AG09319 (cell line): ENCODE measurements at regions not wholly inside any gene's neighbourhood (a gene's known extent, or its start where the extent isn't known, plus 50 kb on each side); places are given as distances from the start of the nearest gene placed in this dataset.

ENCODE experiments used
- DNase-seq: peaks from one replicate; pipeline ENCODE4 v3.0.0-alpha.2; 2010; ENCODE audit warnings: low read depth; ENCODE audit errors: extremely low read depth
- TF ChIP-seq, protein P1 (sequence below): IDR thresholded peaks from 2 replicates; pipeline ENCODE4 v1.5.1; 2011; ENCODE audit warnings: low read depth, mild to moderate bottlenecking, inconsistent platforms, low read length, moderate library complexity

DNA sequence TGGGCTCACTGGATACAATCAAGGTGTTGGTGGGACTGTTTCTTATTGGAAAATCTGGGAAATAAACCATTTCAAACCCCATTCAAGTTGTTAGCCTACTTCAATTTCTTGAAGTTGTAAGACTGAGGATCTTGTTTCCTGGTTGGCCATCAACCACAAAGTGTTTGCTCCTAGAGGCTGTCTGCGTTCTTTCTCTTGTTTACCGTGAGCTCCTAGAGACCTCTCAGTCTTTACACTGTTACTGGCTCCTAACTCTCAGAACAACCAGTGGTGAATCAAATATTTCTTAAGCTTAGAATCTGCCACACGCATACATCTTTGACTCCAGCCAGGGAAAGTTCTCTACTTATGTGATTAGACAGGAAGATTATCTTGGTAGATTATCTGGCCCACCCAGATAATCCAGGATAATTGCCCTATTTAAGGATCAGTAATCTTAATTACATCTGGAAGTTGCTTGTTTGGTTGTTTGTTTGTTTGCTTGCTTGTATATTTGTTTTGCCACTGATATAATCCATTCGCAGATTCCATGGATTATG, 798.7 kb downstream of the IPMK start:
- no peak for DNase-seq
- TF ChIP-seq, protein P1, sequence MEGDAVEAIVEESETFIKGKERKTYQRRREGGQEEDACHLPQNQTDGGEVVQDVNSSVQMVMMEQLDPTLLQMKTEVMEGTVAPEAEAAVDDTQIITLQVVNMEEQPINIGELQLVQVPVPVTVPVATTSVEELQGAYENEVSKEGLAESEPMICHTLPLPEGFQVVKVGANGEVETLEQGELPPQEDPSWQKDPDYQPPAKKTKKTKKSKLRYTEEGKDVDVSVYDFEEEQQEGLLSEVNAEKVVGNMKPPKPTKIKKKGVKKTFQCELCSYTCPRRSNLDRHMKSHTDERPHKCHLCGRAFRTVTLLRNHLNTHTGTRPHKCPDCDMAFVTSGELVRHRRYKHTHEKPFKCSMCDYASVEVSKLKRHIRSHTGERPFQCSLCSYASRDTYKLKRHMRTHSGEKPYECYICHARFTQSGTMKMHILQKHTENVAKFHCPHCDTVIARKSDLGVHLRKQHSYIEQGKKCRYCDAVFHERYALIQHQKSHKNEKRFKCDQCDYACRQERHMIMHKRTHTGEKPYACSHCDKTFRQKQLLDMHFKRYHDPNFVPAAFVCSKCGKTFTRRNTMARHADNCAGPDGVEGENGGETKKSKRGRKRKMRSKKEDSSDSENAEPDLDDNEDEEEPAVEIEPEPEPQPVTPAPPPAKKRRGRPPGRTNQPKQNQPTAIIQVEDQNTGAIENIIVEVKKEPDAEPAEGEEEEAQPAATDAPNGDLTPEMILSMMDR: no peak

DNA sequence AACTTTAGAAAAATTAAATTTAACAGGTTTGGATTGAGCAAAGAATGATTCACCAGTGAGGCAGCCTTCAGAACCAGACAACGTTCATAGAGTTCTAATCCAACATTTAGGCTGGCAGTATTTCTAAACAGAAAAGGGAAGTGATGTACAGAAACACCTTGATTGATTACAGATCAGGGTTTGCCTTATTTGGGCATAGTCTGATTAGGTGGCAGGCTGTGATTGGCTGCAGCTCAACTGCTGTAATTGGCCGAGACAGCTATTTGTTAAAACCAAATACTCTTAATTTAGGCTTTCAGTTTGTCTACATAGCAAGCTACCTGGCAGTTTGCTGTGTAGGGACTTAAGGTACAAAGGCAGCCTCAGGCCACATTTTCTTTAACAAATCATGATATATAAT, 802.5 kb downstream of the IPMK start:
- TF ChIP-seq, protein P1: no peak
- DNase-seq: no peak

DNA sequence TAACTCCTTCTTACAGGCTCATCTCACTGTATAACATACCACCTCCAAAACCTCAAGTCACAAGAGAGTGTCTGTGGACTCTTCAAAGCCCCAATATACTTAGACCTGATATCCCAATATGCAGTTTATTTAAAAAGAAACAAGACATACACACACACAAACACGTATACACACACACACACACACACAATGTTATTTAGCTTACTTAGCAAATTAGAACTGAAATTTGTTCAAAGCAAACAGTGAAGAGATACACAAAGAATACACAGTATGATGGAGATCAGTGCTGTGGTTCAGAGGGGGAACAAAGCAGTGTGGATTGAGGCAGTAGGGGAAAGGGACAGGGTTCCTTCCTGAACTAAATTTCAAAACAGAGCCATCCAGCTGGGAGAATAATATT, 807.2 kb downstream of the IPMK start:
- DNase-seq: no peak
- TF ChIP-seq, protein P1: no peak

DNA sequence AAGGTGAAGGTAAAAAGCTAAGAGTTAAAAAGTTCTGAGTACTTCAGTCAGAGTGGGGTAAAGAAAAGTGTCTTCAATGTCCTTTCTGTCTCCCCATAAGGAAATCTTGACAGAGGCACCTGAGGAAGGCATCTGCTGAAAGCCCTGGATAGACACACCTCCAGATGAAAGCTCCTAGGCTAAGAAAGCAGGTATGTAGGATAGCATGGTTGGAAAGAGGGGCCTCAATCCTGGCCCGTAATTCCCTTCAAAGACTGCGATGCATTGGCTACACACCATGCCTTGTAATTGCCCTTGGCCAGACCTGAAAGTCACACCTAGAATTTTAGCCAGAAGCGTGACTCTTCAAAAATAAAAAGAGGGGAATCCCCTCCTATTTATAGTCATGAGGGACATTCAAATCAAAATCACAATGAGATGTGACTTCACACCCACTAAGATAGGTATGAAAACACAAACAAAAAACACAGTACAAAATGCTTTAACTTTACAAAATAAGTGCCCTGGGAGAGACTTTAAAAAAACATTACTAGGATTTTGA, 809.7 kb downstream of the IPMK start:
- TF ChIP-seq, protein P1: no peak
- DNase-seq: no peak

DNA sequence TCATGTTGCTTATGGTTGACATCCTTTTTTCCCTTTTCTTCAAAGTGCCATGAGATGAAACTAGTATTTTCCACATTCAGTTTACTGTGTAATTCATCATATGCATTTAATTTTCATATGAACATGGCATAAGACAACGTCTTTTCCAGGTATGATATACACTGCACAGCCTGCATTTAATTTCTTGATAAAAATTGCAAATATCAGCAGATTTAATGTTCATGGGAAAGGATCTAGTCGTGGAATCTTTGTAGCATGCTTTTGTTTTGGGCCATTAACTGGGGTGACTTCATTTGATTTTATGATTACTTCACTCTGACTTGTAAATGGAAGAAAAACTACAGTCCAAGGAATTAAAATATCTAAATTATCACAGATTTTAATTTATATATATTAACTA, 837.3 kb downstream of the IPMK start:
- TF ChIP-seq, protein P1: no peak
- DNase-seq: no peak

DNA sequence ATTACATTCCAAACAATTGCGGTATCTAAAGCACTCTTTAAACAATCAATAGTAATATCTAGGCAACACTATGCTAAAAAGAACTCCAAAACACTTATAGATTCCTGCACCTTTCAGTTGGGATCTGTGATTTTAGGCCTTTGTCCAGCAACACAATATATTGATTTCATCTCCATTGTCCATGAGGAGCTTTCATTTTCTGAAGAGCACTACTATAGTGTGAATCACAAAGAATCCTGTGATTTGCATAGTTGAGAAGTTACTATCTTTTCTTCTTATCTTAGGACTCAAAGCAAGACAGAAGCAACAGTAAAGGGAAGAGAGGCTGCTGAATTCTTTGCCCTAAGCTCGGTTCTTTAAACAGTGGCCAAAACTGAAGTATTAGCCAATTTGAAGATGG, 846.8 kb downstream of the IPMK start:
- TF ChIP-seq, protein P1: no peak
- no peak for DNase-seq

DNA sequence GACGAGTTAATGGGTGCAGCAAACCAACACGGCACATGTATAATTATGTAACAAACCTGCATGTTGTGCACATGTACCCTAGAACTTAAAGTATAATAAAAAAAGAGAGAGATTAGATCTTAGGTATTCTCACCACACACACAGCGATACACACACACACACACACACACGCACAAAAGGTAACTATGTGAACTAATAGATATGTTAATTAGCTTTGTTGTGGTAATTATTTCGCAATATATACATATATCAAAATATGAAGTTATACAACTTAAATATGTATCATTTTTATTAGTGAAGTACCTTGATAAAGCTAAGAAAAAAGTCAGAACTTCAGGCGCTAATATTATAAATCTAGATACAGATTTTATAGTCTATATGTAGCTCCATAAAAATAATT, 849.2 kb downstream of the IPMK start:
- TF ChIP-seq, protein P1: no peak
- no peak for DNase-seq
